OCI-LY3 (cell line): ENCODE measurements at regions not wholly inside any gene's neighbourhood (a gene's known extent, or its start where the extent isn't known, plus 50 kb on each side); places are given as distances from the start of the nearest gene placed in this dataset.

Experiments used
- H2AFZ ChIP-seq: fragments of 200-600, 300-600 bp; shearing (Covaris generic); 2 replicates; pipeline ENCODE4 v1.6.0; 2014; ENCODE audit warnings: antibody characterized with exemption, low read depth, low read length
- H3K27ac ChIP-seq: fragments of 200-600, 300-600 bp; sonication (generic); 2 replicates; pipeline ENCODE4 v1.5.1; 2014; ENCODE audit warnings: mild to moderate bottlenecking, low read length, moderate library complexity, mixed read lengths
- H3K27me3 ChIP-seq: fragments of 200-600, 300-600 bp; sonication (generic); 2 replicates; pipeline ENCODE4 v1.6.1; 2014; ENCODE audit warnings: low read depth, low read length, mixed read lengths
- H3K36me3 ChIP-seq: fragments of 200-600, 300-600 bp; sonication (generic); replicated peaks from 2 replicates; pipeline ENCODE3; 2014; ENCODE audit warnings: low read depth, low read length, mixed read lengths
- H3K4me1 ChIP-seq: fragments of 300-600, 200-600 bp; sonication (generic); 2 replicates; pipeline ENCODE4 v1.6.1; 2014; ENCODE audit warnings: low read length, mixed read lengths
- H3K4me2 ChIP-seq: fragments of 200-600, 300-600 bp; sonication (generic); 2 replicates; pipeline ENCODE4 v1.6.1; 2014; ENCODE audit warnings: low read length, mixed read lengths
- H3K4me3 ChIP-seq: fragments of 300-600, 200-600 bp; sonication (generic); 2 replicates; pipeline ENCODE4 v1.5.1; 2014; ENCODE audit warnings: antibody characterized with exemption, mild to moderate bottlenecking, low read length, moderate library complexity
- H3K79me2 ChIP-seq: fragments of 300-600, 200-600 bp; shearing (Covaris generic); 2 replicates; pipeline ENCODE4 v1.6.1; 2014; ENCODE audit warnings: mild to moderate bottlenecking, low read length, mixed read lengths
- H3K9ac ChIP-seq: fragments of 300-600, 200-600 bp; shearing (Covaris generic); 2 replicates; pipeline ENCODE4 v1.6.0; 2014; ENCODE audit warnings: mild to moderate bottlenecking, low read length, moderate library complexity
- H3K9me3 ChIP-seq: fragments of 200-600, 300-600 bp; shearing (Covaris generic); 2 replicates; pipeline ENCODE4 v1.6.1; 2014; ENCODE audit warnings: low read length, mixed read lengths; ENCODE audit not compliant: insufficient read depth
- H4K20me1 ChIP-seq: fragments of 200-600, 300-600 bp; sonication (generic); 2 replicates; pipeline ENCODE4 v1.6.1; 2016; ENCODE audit warnings: low read length, mixed read lengths; ENCODE audit not compliant: insufficient read depth
- CTCF ChIP-seq: fragments of 200-600, 300-600 bp; sonication (generic); IDR thresholded peaks from 2 replicates; pipeline ENCODE4 v1.5.1; 2014; ENCODE audit warnings: antibody characterized with exemption, low read length, low read depth
- EZH2phosphoT487 ChIP-seq: fragments of 200-600 bp; shearing (Covaris generic); IDR thresholded peaks from 2 replicates; pipeline ENCODE4 v1.6.1; 2018; ENCODE audit warnings: antibody characterized with exemption, mixed run types, low read depth

GRCh38 chr1:218591966-218592365 is 246.8 kb downstream of the TGFB2 start:
- Histone ChIP-seq H2AFZ (no peak overlapping the region), H3K4me3 (no peak overlapping the region), H3K4me2 (no peak overlapping the region), H3K36me3 (no peaks in the 10 kb centered on the region), H3K27ac (no peak overlapping the region), H4K20me1 (no peaks in the 10 kb centered on the region), H3K4me1 (no peaks in the 10 kb centered on the region), H3K79me2 (no peaks in the 10 kb centered on the region), H3K27me3 (peaks cover 6% of the 10 kb centered on the region; the same call in 1 of the 2 replicates), H3K9ac (no peak overlapping the region), H3K9me3 (no peaks in the 10 kb centered on the region)
- TF ChIP-seq EZH2phosphoT487 (no peak), CTCF (no peak)

DNA sequence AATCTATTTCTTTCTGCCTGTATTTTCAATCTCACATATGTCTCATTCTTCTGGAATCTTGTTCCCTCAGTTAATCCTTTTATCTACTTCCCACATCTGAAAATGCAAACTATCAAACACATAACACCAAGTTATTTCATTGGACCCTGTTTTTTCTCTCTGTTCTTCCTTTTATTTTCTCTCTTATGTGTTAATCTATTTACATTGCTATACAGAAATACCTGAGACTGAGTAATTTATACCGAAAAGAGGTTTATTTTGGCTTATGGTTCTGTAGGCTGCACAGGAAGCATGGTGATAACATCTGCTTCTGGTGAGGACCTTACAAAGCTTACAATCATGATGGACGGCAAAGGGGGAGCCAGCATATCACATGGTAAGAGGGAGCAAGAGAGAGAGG is 247.6 kb downstream of the TGFB2 start:
- H3K4me1 ChIP-seq, result no peaks in the 10 kb centered on the region
- no peak overlapping the region for H3K27ac ChIP-seq
- H2AFZ ChIP-seq, result no peak overlapping the region
- no peak overlapping the region for H3K9ac ChIP-seq
- TF ChIP-seq CTCF (no peak), EZH2phosphoT487 (no peak)
- peaks cover 6% of the 10 kb centered on the region; the same call in 1 of the 2 replicates for H3K27me3 ChIP-seq
- no peaks in the 10 kb centered on the region for H4K20me1 ChIP-seq
- no peaks in the 10 kb centered on the region for H3K79me2 ChIP-seq
- no peaks in the 10 kb centered on the region for H3K36me3 ChIP-seq
- no peak overlapping the region for H3K4me3 ChIP-seq
- H3K9me3 ChIP-seq, result no peaks in the 10 kb centered on the region
- H3K4me2 ChIP-seq, result no peak overlapping the region

DNA sequence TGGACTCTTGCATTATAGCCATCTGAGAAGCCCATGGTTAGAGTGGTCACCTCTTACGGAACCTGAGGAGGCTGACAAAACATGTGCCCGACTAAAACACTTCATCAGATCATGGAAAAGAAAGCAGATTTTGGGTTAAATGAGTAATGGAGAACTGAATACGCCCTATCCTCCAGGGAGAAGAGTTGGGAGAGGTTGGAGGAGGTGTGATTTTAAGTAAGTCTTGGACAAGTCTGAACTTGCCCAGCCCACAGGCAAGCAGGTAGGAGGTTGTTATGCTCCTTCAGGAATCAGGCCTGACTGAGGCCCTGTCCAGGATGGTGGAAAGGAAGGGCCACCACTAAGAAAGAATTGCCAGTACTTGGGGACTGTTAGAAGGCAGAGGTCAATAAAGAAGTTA is 255.8 kb downstream of the TGFB2 start:
- TF ChIP-seq EZH2phosphoT487 (no peak), CTCF (no peak)
- Histone ChIP-seq H3K36me3 (no peaks in the 10 kb centered on the region), H3K9me3 (no peaks in the 10 kb centered on the region), H3K27ac (no peak overlapping the region), H2AFZ (no peak overlapping the region), H3K27me3 (no peaks in the 10 kb centered on the region), H3K4me3 (no peak overlapping the region), H3K79me2 (no peaks in the 10 kb centered on the region), H3K9ac (no peak overlapping the region), H3K4me2 (no peak overlapping the region), H4K20me1 (no peaks in the 10 kb centered on the region), H3K4me1 (no peaks in the 10 kb centered on the region)

GRCh38 chr1:218604217-218604616 is 259.1 kb downstream of the TGFB2 start:
- TF ChIP-seq CTCF (no peak), EZH2phosphoT487 (no peak)
- H3K4me2 ChIP-seq, result no peak overlapping the region
- no peaks in the 10 kb centered on the region for H3K36me3 ChIP-seq
- no peaks in the 10 kb centered on the region for H3K4me1 ChIP-seq
- no peaks in the 10 kb centered on the region for H3K9me3 ChIP-seq
- no peak overlapping the region for H2AFZ ChIP-seq
- H3K9ac ChIP-seq, result no peak overlapping the region
- no peak overlapping the region for H3K27ac ChIP-seq
- peaks cover 10% of the 10 kb centered on the region; the same call in 1 of the 2 replicates for H3K27me3 ChIP-seq
- H3K79me2 ChIP-seq, result no peaks in the 10 kb centered on the region
- H3K4me3 ChIP-seq, result no peak overlapping the region
- no peaks in the 10 kb centered on the region for H4K20me1 ChIP-seq
